ENCODE measurements at regions not wholly inside any gene's neighbourhood (a gene's known extent, or its start where the extent isn't known, plus 50 kb on each side); places are given as distances from the start of the nearest gene placed in this dataset.

- intact Hi-C loops (cut with micrococcal nuclease) (no loop called here), dilution Hi-C loops (cut with HindIII; ENCODE audit: low sequenced_read_pairs, unreplicated experiment) (no loop called here), in situ Hi-C loops (cut with MboI; ENCODE audit: low sequenced_read_pairs) (no loop called here)
- no peak overlapping the region for H2BK5ac ChIP-seq (ENCODE audit: low read depth, low read length, poor library complexity, severe bottlenecking)
- no peak overlapping the region for H3K23ac ChIP-seq (ENCODE audit: low read depth, low read length)
- no peak overlapping the region for H2AK9ac ChIP-seq (replicated peaks; ENCODE audit: low read depth, low read length, poor library complexity)
- H3K9ac ChIP-seq (ENCODE audit: low read depth, low read length): no peak overlapping the region
- H4K8ac ChIP-seq (ENCODE audit: low read depth in 2 of 2, low read length in 2 of 2): no peak overlapping the region
- no peak overlapping the region for H2BK15ac ChIP-seq (ENCODE audit: low read depth, low read length)
- H2BK120ac ChIP-seq (ENCODE audit: low read depth, low read length): no peak overlapping the region
- no TSS peak for BruUV-seq (replicated peaks)
- H3K9me3 ChIP-seq (ENCODE audit: control insufficient read depth, insufficient read depth, low read length): no peaks in the 10 kb centered on the region
- no peak overlapping the region for H3K4ac ChIP-seq (ENCODE audit: low read depth, low read length)
- H3K36me3 ChIP-seq (ENCODE audit: control insufficient read depth, insufficient read depth, low read length): no peaks in the 10 kb centered on the region
- ATAC-seq (ENCODE audit: low read depth) (no peak), DNase-seq (no peak)
- POLR2A ChIA-PET (ENCODE audit: unreplicated experiment): no interaction called here
- no peak overlapping the region for H3K4me3 ChIP-seq (ENCODE audit: insufficient read depth, low read depth, low read length)
- no peaks in the 10 kb centered on the region for H3K79me1 ChIP-seq (ENCODE audit: low read depth in 1 of 2, low read length in 2 of 2)
- no peak overlapping the region for H3K4me2 ChIP-seq (ENCODE audit: low read depth, low read length)
- no peaks in the 10 kb centered on the region for H3K4me1 ChIP-seq (ENCODE audit: control insufficient read depth, insufficient read depth, low read length)
- H3K27me3 ChIP-seq (ENCODE audit: control insufficient read depth, insufficient read depth, low read length): no peaks in the 10 kb centered on the region
- CTCF ChIA-PET: no interaction called here
- no peak overlapping the region for H2BK20ac ChIP-seq (ENCODE audit: low read depth, low read length)
- no peak overlapping the region for H2AFZ ChIP-seq (replicated peaks; ENCODE audit: low read length, poor library complexity)
- TF ChIP-seq RAD21 (IDR thresholded peaks at IDR 0.05; ENCODE audit: low read length) (no peak), RCOR1 (IDR thresholded peaks at IDR 0.05; ENCODE audit: insufficient replicate concordance, low read length) (no peak), FOS (IDR thresholded peaks at IDR 0.05; ENCODE audit: low read depth, low read length) (no peak), SMC3 (IDR thresholded peaks at IDR 0.05; ENCODE audit: low read depth, low read length) (no peak), CEBPB (IDR thresholded peaks at IDR 0.05; ENCODE audit: low read depth, low read length) (no peak), CHD1 (IDR thresholded peaks at IDR 0.05; ENCODE audit: low read depth, low read length) (no peak), BHLHE40 (IDR thresholded peaks at IDR 0.05; ENCODE audit: low read depth, low read length) (no peak), RFX5 (IDR thresholded peaks at IDR 0.05; ENCODE audit: low read depth, low read length) (no peak), NFE2L2 (IDR thresholded peaks at IDR 0.05; ENCODE audit: low read depth, low read length) (no peak), POLR2A (IDR thresholded peaks at IDR 0.05; ENCODE audit: low read depth, low read length) (no peak), MXI1 (IDR thresholded peaks at IDR 0.05; ENCODE audit: borderline replicate concordance, low read depth, low read length) (no peak), MAFK (IDR thresholded peaks at IDR 0.05; ENCODE audit: low read depth, low read length) (no peak), MAZ (IDR thresholded peaks at IDR 0.05; ENCODE audit: borderline replicate concordance, low read depth, low read length) (no peak)
- TF ChIP-seq, protein P1, sequence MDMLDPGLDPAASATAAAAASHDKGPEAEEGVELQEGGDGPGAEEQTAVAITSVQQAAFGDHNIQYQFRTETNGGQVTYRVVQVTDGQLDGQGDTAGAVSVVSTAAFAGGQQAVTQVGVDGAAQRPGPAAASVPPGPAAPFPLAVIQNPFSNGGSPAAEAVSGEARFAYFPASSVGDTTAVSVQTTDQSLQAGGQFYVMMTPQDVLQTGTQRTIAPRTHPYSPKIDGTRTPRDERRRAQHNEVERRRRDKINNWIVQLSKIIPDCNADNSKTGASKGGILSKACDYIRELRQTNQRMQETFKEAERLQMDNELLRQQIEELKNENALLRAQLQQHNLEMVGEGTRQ (IDR thresholded peaks at IDR 0.05; ENCODE audit: low read depth, low read length): no peak
- TF ChIP-seq, protein P2, sequence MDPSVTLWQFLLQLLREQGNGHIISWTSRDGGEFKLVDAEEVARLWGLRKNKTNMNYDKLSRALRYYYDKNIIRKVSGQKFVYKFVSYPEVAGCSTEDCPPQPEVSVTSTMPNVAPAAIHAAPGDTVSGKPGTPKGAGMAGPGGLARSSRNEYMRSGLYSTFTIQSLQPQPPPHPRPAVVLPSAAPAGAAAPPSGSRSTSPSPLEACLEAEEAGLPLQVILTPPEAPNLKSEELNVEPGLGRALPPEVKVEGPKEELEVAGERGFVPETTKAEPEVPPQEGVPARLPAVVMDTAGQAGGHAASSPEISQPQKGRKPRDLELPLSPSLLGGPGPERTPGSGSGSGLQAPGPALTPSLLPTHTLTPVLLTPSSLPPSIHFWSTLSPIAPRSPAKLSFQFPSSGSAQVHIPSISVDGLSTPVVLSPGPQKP (IDR thresholded peaks at IDR 0.05; ENCODE audit: borderline replicate concordance, low read depth, low read length): no peak
- TF ChIP-seq, protein P3, sequence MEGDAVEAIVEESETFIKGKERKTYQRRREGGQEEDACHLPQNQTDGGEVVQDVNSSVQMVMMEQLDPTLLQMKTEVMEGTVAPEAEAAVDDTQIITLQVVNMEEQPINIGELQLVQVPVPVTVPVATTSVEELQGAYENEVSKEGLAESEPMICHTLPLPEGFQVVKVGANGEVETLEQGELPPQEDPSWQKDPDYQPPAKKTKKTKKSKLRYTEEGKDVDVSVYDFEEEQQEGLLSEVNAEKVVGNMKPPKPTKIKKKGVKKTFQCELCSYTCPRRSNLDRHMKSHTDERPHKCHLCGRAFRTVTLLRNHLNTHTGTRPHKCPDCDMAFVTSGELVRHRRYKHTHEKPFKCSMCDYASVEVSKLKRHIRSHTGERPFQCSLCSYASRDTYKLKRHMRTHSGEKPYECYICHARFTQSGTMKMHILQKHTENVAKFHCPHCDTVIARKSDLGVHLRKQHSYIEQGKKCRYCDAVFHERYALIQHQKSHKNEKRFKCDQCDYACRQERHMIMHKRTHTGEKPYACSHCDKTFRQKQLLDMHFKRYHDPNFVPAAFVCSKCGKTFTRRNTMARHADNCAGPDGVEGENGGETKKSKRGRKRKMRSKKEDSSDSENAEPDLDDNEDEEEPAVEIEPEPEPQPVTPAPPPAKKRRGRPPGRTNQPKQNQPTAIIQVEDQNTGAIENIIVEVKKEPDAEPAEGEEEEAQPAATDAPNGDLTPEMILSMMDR (conservative IDR thresholded peaks at IDR 0.05; ENCODE audit: low read depth, low read length): no peak
- H3K14ac ChIP-seq (replicated peaks; ENCODE audit: low read depth, low read length): no peak overlapping the region
- no peaks in the 10 kb centered on the region for H4K20me1 ChIP-seq (ENCODE audit: insufficient read depth, low read length)
- H3K56ac ChIP-seq (ENCODE audit: extremely low read depth, insufficient read depth, low read length): no peak overlapping the region
- no peak overlapping the region for H3K27ac ChIP-seq (ENCODE audit: insufficient read depth, low read length)
- H3K9me1 ChIP-seq (ENCODE audit: insufficient read depth, low read length): no peaks in the 10 kb centered on the region
- H2AK5ac ChIP-seq (ENCODE audit: low read depth, low read length): no peak overlapping the region
- H3K18ac ChIP-seq (ENCODE audit: low read depth, low read length): no peak overlapping the region
- H4K91ac ChIP-seq (ENCODE audit: insufficient read depth, low read depth, low read length): no peak overlapping the region
- no peak overlapping the region for H4K5ac ChIP-seq (ENCODE audit: low read depth, low read length)
These were observed 103.7 kb upstream of the LGR5 start for GRCh38 chr12:71335963-71336257.

Measured in IMR-90 (cell line).